ENCODE measurements at regions not wholly inside any gene's neighbourhood (a gene's known extent, or its start where the extent isn't known, plus 50 kb on each side); places are given as distances from the start of the nearest gene placed in this dataset.

DNA sequence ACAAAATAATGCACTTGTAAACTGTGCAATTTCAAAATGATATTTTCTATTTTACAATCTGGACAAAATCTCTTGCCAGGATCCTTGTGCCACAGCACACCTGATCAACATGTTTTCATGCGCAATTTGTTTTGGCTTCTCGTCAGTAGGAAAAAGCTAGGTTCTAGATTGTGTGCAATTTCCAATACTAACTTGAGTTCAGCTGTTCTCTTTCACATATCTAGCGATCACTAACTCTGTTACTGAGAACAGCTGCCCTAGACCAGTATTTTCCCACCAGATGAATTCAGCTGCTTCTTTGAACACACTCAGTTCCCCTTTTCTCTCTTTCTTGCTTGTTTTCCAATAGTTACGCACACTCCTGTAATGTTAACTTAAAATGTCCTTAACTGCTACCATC lies 131.2 kb downstream of the MAGEB5 start:
- no peak for TF ChIP-seq POLR2A (IDR thresholded peaks at IDR 0.05)
- TF ChIP-seq, protein P1, sequence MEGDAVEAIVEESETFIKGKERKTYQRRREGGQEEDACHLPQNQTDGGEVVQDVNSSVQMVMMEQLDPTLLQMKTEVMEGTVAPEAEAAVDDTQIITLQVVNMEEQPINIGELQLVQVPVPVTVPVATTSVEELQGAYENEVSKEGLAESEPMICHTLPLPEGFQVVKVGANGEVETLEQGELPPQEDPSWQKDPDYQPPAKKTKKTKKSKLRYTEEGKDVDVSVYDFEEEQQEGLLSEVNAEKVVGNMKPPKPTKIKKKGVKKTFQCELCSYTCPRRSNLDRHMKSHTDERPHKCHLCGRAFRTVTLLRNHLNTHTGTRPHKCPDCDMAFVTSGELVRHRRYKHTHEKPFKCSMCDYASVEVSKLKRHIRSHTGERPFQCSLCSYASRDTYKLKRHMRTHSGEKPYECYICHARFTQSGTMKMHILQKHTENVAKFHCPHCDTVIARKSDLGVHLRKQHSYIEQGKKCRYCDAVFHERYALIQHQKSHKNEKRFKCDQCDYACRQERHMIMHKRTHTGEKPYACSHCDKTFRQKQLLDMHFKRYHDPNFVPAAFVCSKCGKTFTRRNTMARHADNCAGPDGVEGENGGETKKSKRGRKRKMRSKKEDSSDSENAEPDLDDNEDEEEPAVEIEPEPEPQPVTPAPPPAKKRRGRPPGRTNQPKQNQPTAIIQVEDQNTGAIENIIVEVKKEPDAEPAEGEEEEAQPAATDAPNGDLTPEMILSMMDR (IDR thresholded peaks at IDR 0.05), result no peak
